ENCODE measurements at regions not wholly inside any gene's neighbourhood (a gene's known extent, or its start where the extent isn't known, plus 50 kb on each side); places are given as distances from the start of the nearest gene placed in this dataset.

- intact Hi-C loops (cut with DNase I; ENCODE audit: low total_unique reads), result no loop called here
- DNase-seq (ENCODE audit: low spot score in 2 of 2), result no peak
These were observed 349.6 kb downstream of the GPATCH2 start for GRCh38 chr1:217281332-217281731.

GRCh38 chr1:217275655-217276398 lies 355.1 kb downstream of the GPATCH2 start:
- H3K4me3 ChIP-seq (ENCODE audit: low read depth, poor library complexity, severe bottlenecking), result no peak overlapping the region
- intact Hi-C loops (cut with DNase I; ENCODE audit: low total_unique reads), result no loop called here
- WGBS, 2 donors, result 29 to 46% methylated on average over 6 of the region's 6 CpGs
- no peak for TF ChIP-seq POLR2A (IDR thresholded peaks at IDR 0.05)
- DNase-seq (ENCODE audit: low spot score in 2 of 2), result no peak

More at GRCh38 chr1:217281332-217281731, 349.6 kb downstream of the GPATCH2 start:
- 31 to 63% methylated on average over 1 of the region's 1 CpG for WGBS, 2 donors
- no peak overlapping the region for H3K4me3 ChIP-seq (ENCODE audit: low read depth, poor library complexity, severe bottlenecking)
- TF ChIP-seq POLR2A (IDR thresholded peaks at IDR 0.05) (no peak), CTCF (IDR thresholded peaks at IDR 0.05) (no peak)

- no peak overlapping the region for H3K4me3 ChIP-seq (ENCODE audit: low read depth, poor library complexity, severe bottlenecking)
- intact Hi-C loops (cut with DNase I; ENCODE audit: low total_unique reads), result no loop called here
- WGBS, 2 donors, result 40 to 43% methylated on average over 2 of the region's 2 CpGs
- TF ChIP-seq CTCF (IDR thresholded peaks at IDR 0.05) (no peak), POLR2A (IDR thresholded peaks at IDR 0.05) (no peak)
- no peak for DNase-seq (ENCODE audit: low spot score in 2 of 2)
These were observed 355.8 kb downstream of the GPATCH2 start for GRCh38 chr1:217274927-217275654.

- intact Hi-C loops (cut with DNase I; ENCODE audit: low total_unique reads), result no loop called here
- no peak for DNase-seq (ENCODE audit: low spot score in 2 of 2)
- no peak overlapping the region for H3K4me3 ChIP-seq (ENCODE audit: low read depth, poor library complexity, severe bottlenecking)
- no peak for TF ChIP-seq CTCF (IDR thresholded peaks at IDR 0.05)
- no peak for TF ChIP-seq POLR2A (IDR thresholded peaks at IDR 0.05)
These were observed 356.5 kb downstream of the GPATCH2 start for GRCh38 chr1:217274416-217274815.

GRCh38 chr1:217273866-217274265 lies 357.0 kb downstream of the GPATCH2 start:
- H3K4me3 ChIP-seq (ENCODE audit: low read depth, poor library complexity, severe bottlenecking), result no peak overlapping the region
- intact Hi-C loops (cut with DNase I; ENCODE audit: low total_unique reads), result no loop called here
- TF ChIP-seq POLR2A (IDR thresholded peaks at IDR 0.05), result no peak
- TF ChIP-seq CTCF (IDR thresholded peaks at IDR 0.05), result no peak
- 79 to 83% methylated on average over 10 of the region's 10 CpGs for WGBS, 2 donors
- no peak for DNase-seq (ENCODE audit: low spot score in 2 of 2)

- WGBS, 2 donors, result 60 to 65% methylated on average over 2 of the region's 2 CpGs
- intact Hi-C loops (cut with DNase I; ENCODE audit: low total_unique reads), result no loop called here
- no peak overlapping the region for H3K4me3 ChIP-seq (ENCODE audit: low read depth, poor library complexity, severe bottlenecking)
- DNase-seq (ENCODE audit: low spot score in 2 of 2), result no peak
- TF ChIP-seq POLR2A (IDR thresholded peaks at IDR 0.05) (no peak), CTCF (IDR thresholded peaks at IDR 0.05) (no peak)
These were observed 358.5 kb downstream of the GPATCH2 start for GRCh38 chr1:217272385-217272784.
